ENCODE measurements at regions not wholly inside any gene's neighbourhood (a gene's known extent, or its start where the extent isn't known, plus 50 kb on each side); places are given as distances from the start of the nearest gene placed in this dataset. TPM values are rescaled to one million over a fixed set of nuclear protein-coding genes. Genes with fewer than 3 reads are reported as not detected.
"Not testable (repeated sequence)": the region's sequence is repeated elsewhere in the genome, so short reads cannot be mapped to it uniquely, and the experiment has no call there.

GRCh38 chr4:9716093-9716492, 65.3 kb upstream of the DRD5 start:
- FAIRE-seq = no peak
- CTCF ChIA-PET = no interaction called here
- BruUV-seq (replicated peaks) = no TSS peak

GRCh38 chr4:9718246-9718939, 63.0 kb upstream of the DRD5 start:
- H2AFZ ChIP-seq (ENCODE audit: control insufficient read depth, low read depth, low read length); FAIRE-seq; H3K9ac ChIP-seq (ENCODE audit: control insufficient read depth, insufficient read depth, low read length); H3K27ac ChIP-seq (ENCODE audit: control insufficient read depth, insufficient read depth); SMC1A ChIA-PET (ENCODE audit: uncharacterized antibody, unreplicated experiment); BruUV-seq (replicated peaks); POLR2A ChIA-PET; H3K4me3 ChIP-seq; H3K79me2 ChIP-seq (ENCODE audit: control insufficient read depth, insufficient read depth, low read length); H4K20me1 ChIP-seq (ENCODE audit: control insufficient read depth, insufficient read depth); H3K36me3 ChIP-seq (ENCODE audit: control insufficient read depth in 2 of 2, insufficient read depth in 2 of 2, low read length in 1 of 2); in situ Hi-C loops (cut with MboI); H3K4me1 ChIP-seq (ENCODE audit: control insufficient read depth, insufficient read depth, low read length); intact Hi-C loops (cut with micrococcal nuclease; ENCODE audit: unreplicated experiment); H3K4me2 ChIP-seq (ENCODE audit: control insufficient read depth, insufficient read depth); ATAC-seq; DNase-seq (ENCODE audit: low read depth, low spot score); H3K9me3 ChIP-seq (replicated peaks; ENCODE audit: control insufficient read depth, insufficient read depth, low read length); H3K27me3 ChIP-seq (replicated peaks in 1 of 2; ENCODE audit: control insufficient read depth in 2 of 2, insufficient read depth in 2 of 2, low read length in 1 of 2); CTCF ChIA-PET; RAD21 ChIA-PET (ENCODE audit: unreplicated experiment): not testable (repeated sequence)
- 0% methylated on average over 1 of the region's 1 CpG for WGBS (ENCODE audit: insufficient coverage, insufficient replicate concordance, low lambda C conversion rate, missing lambda C conversion rate)

More at GRCh38 chr4:9716093-9716492, 65.3 kb upstream of the DRD5 start:
- WGBS (ENCODE audit: insufficient coverage, insufficient replicate concordance, low lambda C conversion rate, missing lambda C conversion rate) = 40% methylated on average over 3 of the region's 3 CpGs
- ChIA-PET POLR2A (no interaction called here), RAD21 (ENCODE audit: unreplicated experiment) (no interaction called here), SMC1A (ENCODE audit: uncharacterized antibody, unreplicated experiment) (no interaction called here)
- DNase-seq (ENCODE audit: low read depth, low spot score) = no peak
- no peaks in the 10 kb centered on the region for H4K20me1 ChIP-seq (ENCODE audit: control insufficient read depth, insufficient read depth)
- H3K79me2 ChIP-seq (ENCODE audit: control insufficient read depth, insufficient read depth, low read length) = no peaks in the 10 kb centered on the region
- no peak for ATAC-seq
- H2AFZ ChIP-seq (ENCODE audit: control insufficient read depth, low read depth, low read length) = no peak overlapping the region
- intact Hi-C loops (cut with micrococcal nuclease; ENCODE audit: unreplicated experiment) = no loop called here
- in situ Hi-C loops (cut with MboI) = no loop called here
- TF ChIP-seq CHD4 (IDR thresholded peaks at IDR 0.05) = no peak
- H3K9ac ChIP-seq (ENCODE audit: control insufficient read depth, insufficient read depth, low read length) = no peak overlapping the region
- H3K27ac ChIP-seq (ENCODE audit: control insufficient read depth, insufficient read depth) = no peak overlapping the region
- H3K4me1 ChIP-seq (ENCODE audit: control insufficient read depth, insufficient read depth, low read length) = no peaks in the 10 kb centered on the region
- H3K4me2 ChIP-seq (ENCODE audit: control insufficient read depth, insufficient read depth) = no peak overlapping the region
- no peaks in the 10 kb centered on the region for H3K9me3 ChIP-seq (replicated peaks; ENCODE audit: control insufficient read depth, insufficient read depth, low read length)
- H3K27me3 ChIP-seq (replicated peaks in 1 of 2; ENCODE audit: control insufficient read depth in 2 of 2, insufficient read depth in 2 of 2, low read length in 1 of 2) = no peaks in the 10 kb centered on the region
- no peaks in the 10 kb centered on the region for H3K36me3 ChIP-seq (ENCODE audit: control insufficient read depth in 2 of 2, insufficient read depth in 2 of 2, low read length in 1 of 2)
- H3K4me3 ChIP-seq = no peak overlapping the region

- H4K20me1 ChIP-seq (ENCODE audit: control insufficient read depth, insufficient read depth); H3K27ac ChIP-seq (ENCODE audit: control insufficient read depth, insufficient read depth); ATAC-seq; H2AFZ ChIP-seq (ENCODE audit: control insufficient read depth, low read depth, low read length); RAD21 ChIA-PET (ENCODE audit: unreplicated experiment); H3K9ac ChIP-seq (ENCODE audit: control insufficient read depth, insufficient read depth, low read length); CTCF ChIA-PET; POLR2A ChIA-PET; BruUV-seq (replicated peaks); H3K4me1 ChIP-seq (ENCODE audit: control insufficient read depth, insufficient read depth, low read length); H3K9me3 ChIP-seq (replicated peaks; ENCODE audit: control insufficient read depth, insufficient read depth, low read length); in situ Hi-C loops (cut with MboI); H3K36me3 ChIP-seq (ENCODE audit: control insufficient read depth in 2 of 2, insufficient read depth in 2 of 2, low read length in 1 of 2); SMC1A ChIA-PET (ENCODE audit: uncharacterized antibody, unreplicated experiment); H3K27me3 ChIP-seq (replicated peaks in 1 of 2; ENCODE audit: control insufficient read depth in 2 of 2, insufficient read depth in 2 of 2, low read length in 1 of 2); H3K79me2 ChIP-seq (ENCODE audit: control insufficient read depth, insufficient read depth, low read length); H3K4me3 ChIP-seq; FAIRE-seq; H3K4me2 ChIP-seq (ENCODE audit: control insufficient read depth, insufficient read depth); DNase-seq (ENCODE audit: low read depth, low spot score); intact Hi-C loops (cut with micrococcal nuclease; ENCODE audit: unreplicated experiment): not testable (repeated sequence)
- 36% methylated on average over 11 of the region's 11 CpGs for WGBS (ENCODE audit: insufficient coverage, insufficient replicate concordance, low lambda C conversion rate, missing lambda C conversion rate)
These were observed 59.3 kb upstream of the DRD5 start for GRCh38 chr4:9722131-9722530.

Small RNA genes in the stretch of these regions (microRNA-seq; reads per million reads assigned to microRNA genes)
- not detected for gene MIR548I2

Small RNA genes in the stretch of these regions (small RNA-seq; reads per million reads assigned to genes)
- gene MIR548I2 (not detected), gene RF00017 (not detected), gene SNRPCP13 (not detected)
